ENCODE measurements at regions not wholly inside any gene's neighbourhood (a gene's known extent, or its start where the extent isn't known, plus 50 kb on each side); places are given as distances from the start of the nearest gene placed in this dataset.

DNA sequence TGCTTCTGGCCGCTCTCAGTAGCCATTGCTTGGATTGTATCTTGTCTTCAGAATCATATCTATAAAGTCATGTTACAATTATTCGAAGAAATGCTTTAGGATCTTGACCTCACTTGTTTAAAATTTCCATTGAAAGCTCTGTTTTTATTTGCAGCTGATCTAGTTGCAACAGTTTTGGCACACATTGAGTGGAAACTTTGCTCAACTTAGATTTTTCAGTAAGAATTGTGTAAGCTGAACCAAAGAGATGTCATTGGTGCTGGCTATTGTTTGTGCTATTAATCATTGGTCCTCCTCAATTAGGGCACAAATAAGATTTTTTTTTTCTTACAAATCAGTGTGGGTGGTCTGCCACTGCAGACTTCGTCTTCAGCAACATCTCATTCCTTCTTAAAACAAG is 649.2 kb downstream of the MMUT start:
- no peak for TF ChIP-seq EZH2 (IDR thresholded peaks at IDR 0.05; ENCODE audit: low read length, unreplicated experiment)
- TF ChIP-seq, protein P1, sequence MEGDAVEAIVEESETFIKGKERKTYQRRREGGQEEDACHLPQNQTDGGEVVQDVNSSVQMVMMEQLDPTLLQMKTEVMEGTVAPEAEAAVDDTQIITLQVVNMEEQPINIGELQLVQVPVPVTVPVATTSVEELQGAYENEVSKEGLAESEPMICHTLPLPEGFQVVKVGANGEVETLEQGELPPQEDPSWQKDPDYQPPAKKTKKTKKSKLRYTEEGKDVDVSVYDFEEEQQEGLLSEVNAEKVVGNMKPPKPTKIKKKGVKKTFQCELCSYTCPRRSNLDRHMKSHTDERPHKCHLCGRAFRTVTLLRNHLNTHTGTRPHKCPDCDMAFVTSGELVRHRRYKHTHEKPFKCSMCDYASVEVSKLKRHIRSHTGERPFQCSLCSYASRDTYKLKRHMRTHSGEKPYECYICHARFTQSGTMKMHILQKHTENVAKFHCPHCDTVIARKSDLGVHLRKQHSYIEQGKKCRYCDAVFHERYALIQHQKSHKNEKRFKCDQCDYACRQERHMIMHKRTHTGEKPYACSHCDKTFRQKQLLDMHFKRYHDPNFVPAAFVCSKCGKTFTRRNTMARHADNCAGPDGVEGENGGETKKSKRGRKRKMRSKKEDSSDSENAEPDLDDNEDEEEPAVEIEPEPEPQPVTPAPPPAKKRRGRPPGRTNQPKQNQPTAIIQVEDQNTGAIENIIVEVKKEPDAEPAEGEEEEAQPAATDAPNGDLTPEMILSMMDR (conservative IDR thresholded peaks at IDR 0.05; ENCODE audit: low read depth, low read length), result no peak
- no peak for TF ChIP-seq EZH2phosphoT487 (IDR thresholded peaks at IDR 0.05; ENCODE audit: borderline replicate concordance, low read length)

Measured in PC-3 (cell line).